Left kidney (tissue), 1 donor: ENCODE measurements at regions not wholly inside any gene's neighbourhood (a gene's known extent, or its start where the extent isn't known, plus 50 kb on each side); places are given as distances from the start of the nearest gene placed in this dataset.

Experiments
- DNase-seq: peaks from one replicate; pipeline ENCODE4 v3.0.0-alpha.2; 2013

- no peak for DNase-seq
These were observed 73.9 kb downstream of the WNT5A start for GRCh38 chr3:55413236-55413635.

GRCh38 chr3:55412545-55412944 lies 74.6 kb downstream of the WNT5A start:
- no peak for DNase-seq

- no peak for DNase-seq
These were observed 77.3 kb downstream of the WNT5A start for GRCh38 chr3:55409806-55410205.

GRCh38 chr3:55408193-55408826 lies 78.8 kb downstream of the WNT5A start:
- DNase-seq, result no peak

- DNase-seq, result no peak
These were observed 79.7 kb downstream of the WNT5A start for GRCh38 chr3:55407426-55407820.

- no peak for DNase-seq
These were observed 80.2 kb downstream of the WNT5A start for GRCh38 chr3:55406696-55407425.

GRCh38 chr3:55405436-55405835 lies 81.7 kb downstream of the WNT5A start:
- DNase-seq, result no peak

- DNase-seq, result no peak
These were observed 84.1 kb downstream of the WNT5A start for GRCh38 chr3:55402886-55403609.

- no peak for DNase-seq
These were observed 106.5 kb downstream of the WNT5A start for GRCh38 chr3:55380561-55380960.

- DNase-seq, result no peak
These were observed 110.3 kb downstream of the WNT5A start for GRCh38 chr3:55376753-55377347.

- no peak for DNase-seq
These were observed 113.7 kb downstream of the WNT5A start for GRCh38 chr3:55373423-55373822.

- no peak for DNase-seq
These were observed 116.8 kb downstream of the WNT5A start for GRCh38 chr3:55370272-55370671.

- peak; percentile 48 for DNase-seq
These were observed 117.8 kb downstream of the WNT5A start for GRCh38 chr3:55369141-55369847.

- no peak for DNase-seq
These were observed 118.7 kb downstream of the WNT5A start for GRCh38 chr3:55368366-55368765.

- no peak for DNase-seq
These were observed 119.7 kb downstream of the WNT5A start for GRCh38 chr3:55367384-55367783.

GRCh38 chr3:55364421-55364820 lies 122.7 kb downstream of the WNT5A start:
- no peak for DNase-seq

- no peak for DNase-seq
These were observed 124.7 kb downstream of the WNT5A start for GRCh38 chr3:55362210-55362960.

GRCh38 chr3:55357796-55358195 lies 129.3 kb downstream of the WNT5A start:
- no peak for DNase-seq

GRCh38 chr3:55352668-55353067 lies 134.4 kb downstream of the WNT5A start:
- DNase-seq, result no peak

- DNase-seq, result no peak
These were observed 137.3 kb downstream of the WNT5A start for GRCh38 chr3:55349851-55350250.
